ENCODE measurements at regions not wholly inside any gene's neighbourhood (a gene's known extent, or its start where the extent isn't known, plus 50 kb on each side); places are given as distances from the start of the nearest gene placed in this dataset.

DNA sequence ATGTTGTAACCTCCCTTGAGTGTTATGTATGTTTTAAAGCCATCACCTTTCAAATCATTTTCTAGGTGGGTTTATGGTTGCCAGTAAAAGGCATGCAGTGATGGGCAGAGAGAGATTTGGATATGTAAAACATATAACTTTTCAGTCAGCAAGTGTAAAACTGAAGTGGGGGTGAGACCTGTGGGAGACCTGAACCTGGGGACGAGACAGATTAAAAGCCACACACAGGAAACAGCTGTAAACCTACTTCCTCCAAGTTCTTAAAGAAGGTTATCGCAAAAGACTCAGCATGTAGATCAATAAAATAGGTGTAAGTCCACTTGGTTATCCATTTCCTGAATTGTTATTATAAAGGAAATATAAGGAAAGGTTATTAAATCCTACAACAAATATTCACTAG, 76.6 kb downstream of the YIPF5 start:
- ATAC-seq (no peak), DNase-seq (no peak)
- ChIA-PET POLR2A (ENCODE audit: unreplicated experiment) (no interaction called here), CTCF (no interaction called here)
- Histone ChIP-seq H3K79me2 (ENCODE audit: low read length) (no peaks in the 10 kb centered on the region), H3K27me3 (ENCODE audit: low read length) (no peaks in the 10 kb centered on the region), H3K4me3 (ENCODE audit: low read length) (no peak overlapping the region), H3K9ac (ENCODE audit: low read length) (no peak overlapping the region), H3K36me3 (ENCODE audit: low read depth, low read length) (no peaks in the 10 kb centered on the region), H3K9me2 (replicated peaks; ENCODE audit: low read length) (no peaks in the 10 kb centered on the region), H3K4me2 (ENCODE audit: low read length) (no peak overlapping the region), H3F3A (ENCODE audit: low read length, unreplicated experiment) (no peaks in the 10 kb centered on the region), H4K20me1 (ENCODE audit: low read length) (no peaks in the 10 kb centered on the region), H3K4me1 (ENCODE audit: insufficient read depth, low read length) (peaks cover 5% of the 10 kb centered on the region), H3K9me3 (ENCODE audit: low read length) (no peaks in the 10 kb centered on the region), H3K27ac (ENCODE audit: low read length) (no peak overlapping the region), H2AFZ (ENCODE audit: low read length) (no peak overlapping the region)
- intact Hi-C loops (cut with micrococcal nuclease) = no loop called here
- TF ChIP-seq EZH2phosphoT487 (IDR thresholded peaks at IDR 0.05; ENCODE audit: borderline replicate concordance, low read length) = no peak
- no TSS peak for BruUV-seq (replicated peaks)

DNA sequence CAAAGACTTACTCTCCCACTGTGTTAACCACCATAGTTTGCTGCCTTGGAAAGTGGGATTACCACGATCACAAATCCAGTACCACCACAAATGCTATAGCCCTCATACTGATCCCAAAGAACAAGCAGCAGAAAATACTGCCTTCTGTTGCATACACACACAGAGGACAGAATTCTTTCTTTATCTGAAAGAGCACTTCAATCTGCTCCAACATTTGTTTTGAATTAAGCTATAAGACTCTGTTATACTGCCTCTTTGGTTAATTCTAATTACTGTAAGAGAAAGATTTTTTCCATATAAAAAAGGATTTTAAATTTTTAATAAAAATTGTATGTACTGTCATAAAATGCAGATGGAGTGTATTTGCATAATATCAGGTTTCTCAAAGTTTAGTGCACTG, 69.8 kb downstream of the YIPF5 start:
- Histone ChIP-seq H3F3A (ENCODE audit: low read length, unreplicated experiment) (peaks cover 5% of the 10 kb centered on the region), H3K4me3 (ENCODE audit: low read length) (no peak overlapping the region), H3K9ac (ENCODE audit: low read length) (no peak overlapping the region), H3K36me3 (ENCODE audit: low read depth, low read length) (no peaks in the 10 kb centered on the region), H2AFZ (ENCODE audit: low read length) (no peak overlapping the region), H3K79me2 (ENCODE audit: low read length) (no peaks in the 10 kb centered on the region), H3K4me1 (ENCODE audit: insufficient read depth, low read length) (peaks cover 38% of the 10 kb centered on the region), H3K9me2 (replicated peaks; ENCODE audit: low read length) (no peaks in the 10 kb centered on the region), H3K4me2 (ENCODE audit: low read length) (peak overlapping the region; percentile 72; the same call in 1 of the 2 replicates), H3K27me3 (ENCODE audit: low read length) (no peaks in the 10 kb centered on the region), H3K9me3 (ENCODE audit: low read length) (no peaks in the 10 kb centered on the region), H4K20me1 (ENCODE audit: low read length) (no peaks in the 10 kb centered on the region), H3K27ac (ENCODE audit: low read length) (peak overlapping the region; percentile 58)
- ATAC-seq (no peak), DNase-seq (no peak)
- intact Hi-C loops (cut with micrococcal nuclease) = no loop called here
- no peak for TF ChIP-seq EZH2 (IDR thresholded peaks at IDR 0.05; ENCODE audit: low read length, unreplicated experiment)
- TF ChIP-seq, protein P1, sequence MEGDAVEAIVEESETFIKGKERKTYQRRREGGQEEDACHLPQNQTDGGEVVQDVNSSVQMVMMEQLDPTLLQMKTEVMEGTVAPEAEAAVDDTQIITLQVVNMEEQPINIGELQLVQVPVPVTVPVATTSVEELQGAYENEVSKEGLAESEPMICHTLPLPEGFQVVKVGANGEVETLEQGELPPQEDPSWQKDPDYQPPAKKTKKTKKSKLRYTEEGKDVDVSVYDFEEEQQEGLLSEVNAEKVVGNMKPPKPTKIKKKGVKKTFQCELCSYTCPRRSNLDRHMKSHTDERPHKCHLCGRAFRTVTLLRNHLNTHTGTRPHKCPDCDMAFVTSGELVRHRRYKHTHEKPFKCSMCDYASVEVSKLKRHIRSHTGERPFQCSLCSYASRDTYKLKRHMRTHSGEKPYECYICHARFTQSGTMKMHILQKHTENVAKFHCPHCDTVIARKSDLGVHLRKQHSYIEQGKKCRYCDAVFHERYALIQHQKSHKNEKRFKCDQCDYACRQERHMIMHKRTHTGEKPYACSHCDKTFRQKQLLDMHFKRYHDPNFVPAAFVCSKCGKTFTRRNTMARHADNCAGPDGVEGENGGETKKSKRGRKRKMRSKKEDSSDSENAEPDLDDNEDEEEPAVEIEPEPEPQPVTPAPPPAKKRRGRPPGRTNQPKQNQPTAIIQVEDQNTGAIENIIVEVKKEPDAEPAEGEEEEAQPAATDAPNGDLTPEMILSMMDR (conservative IDR thresholded peaks at IDR 0.05; ENCODE audit: low read depth, low read length) = no peak
- TF ChIP-seq EZH2phosphoT487 (IDR thresholded peaks at IDR 0.05; ENCODE audit: borderline replicate concordance, low read length) = no peak
- ChIA-PET CTCF (no interaction called here), POLR2A (ENCODE audit: unreplicated experiment) (no interaction called here)
- no TSS peak for BruUV-seq (replicated peaks)

DNA sequence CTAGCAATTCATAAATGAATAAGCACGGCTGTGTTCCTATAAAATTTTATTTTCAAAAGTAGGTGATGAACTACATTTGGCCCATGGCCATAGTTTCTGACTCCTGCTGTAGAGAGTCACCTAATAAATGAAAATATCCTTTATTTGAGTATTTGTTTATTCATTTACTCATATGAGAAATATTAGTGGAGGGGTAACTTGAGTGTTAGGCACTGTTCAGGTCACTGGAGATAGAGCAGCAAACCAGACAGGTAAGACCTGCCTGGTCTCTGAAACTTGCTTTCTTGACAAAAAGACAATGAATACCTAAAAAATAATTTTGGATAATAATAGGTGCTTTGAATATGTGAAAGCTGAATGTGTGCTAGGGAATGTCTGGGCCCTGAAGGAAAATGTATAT, 68.8 kb downstream of the YIPF5 start:
- H3K36me3 ChIP-seq (ENCODE audit: low read depth, low read length) = no peaks in the 10 kb centered on the region
- intact Hi-C loops (cut with micrococcal nuclease) = no loop called here
- H3K9me2 ChIP-seq (replicated peaks; ENCODE audit: low read length) = no peaks in the 10 kb centered on the region
- peak overlapping the region; percentile 55 for H3K9ac ChIP-seq (ENCODE audit: low read length)
- H3K27ac ChIP-seq (ENCODE audit: low read length) = peak overlapping the region; percentile 95
- H3K4me2 ChIP-seq (ENCODE audit: low read length) = peak overlapping the region; percentile 72
- H3F3A ChIP-seq (ENCODE audit: low read length, unreplicated experiment) = peaks cover 5% of the 10 kb centered on the region
- BruUV-seq (replicated peaks) = no TSS peak
- no peaks in the 10 kb centered on the region for H3K27me3 ChIP-seq (ENCODE audit: low read length)
- POLR2A ChIA-PET (ENCODE audit: unreplicated experiment) = no interaction called here
- H3K4me1 ChIP-seq (ENCODE audit: insufficient read depth, low read length) = peaks cover 38% of the 10 kb centered on the region
- no peaks in the 10 kb centered on the region for H3K9me3 ChIP-seq (ENCODE audit: low read length)
- CTCF ChIA-PET = no interaction called here
- H3K4me3 ChIP-seq (ENCODE audit: low read length) = peak overlapping the region; percentile 30; the same call in 1 of the 2 replicates
- no peaks in the 10 kb centered on the region for H4K20me1 ChIP-seq (ENCODE audit: low read length)
- no peak for TF ChIP-seq EZH2 (IDR thresholded peaks at IDR 0.05; ENCODE audit: low read length, unreplicated experiment)
- no peak for TF ChIP-seq EZH2phosphoT487 (IDR thresholded peaks at IDR 0.05; ENCODE audit: borderline replicate concordance, low read length)
- TF ChIP-seq, protein P1 (conservative IDR thresholded peaks at IDR 0.05; ENCODE audit: low read depth, low read length) = no peak
- peak; percentile 89 for DNase-seq
- peak; percentile 85 for ATAC-seq
- H3K79me2 ChIP-seq (ENCODE audit: low read length) = no peaks in the 10 kb centered on the region
- H2AFZ ChIP-seq (ENCODE audit: low read length) = no peak overlapping the region

All from PC-3 (cell line).